HEK293T (cell line): ENCODE measurements at regions not wholly inside any gene's neighbourhood (a gene's known extent, or its start where the extent isn't known, plus 50 kb on each side); places are given as distances from the start of the nearest gene placed in this dataset.

Experiments used
- BHLHE40 ChIP-seq: fragments of 450-650 bp; IDR thresholded peaks from 2 replicates; pipeline ENCODE4 v1.6.1; 2016; ENCODE audit warnings: mild to moderate bottlenecking, moderate library complexity, borderline replicate concordance
- FOXA1 ChIP-seq: fragments of 450-650 bp; IDR thresholded peaks from 2 replicates; pipeline ENCODE4 v1.6.1; 2016; ENCODE audit warnings: mild to moderate bottlenecking
- FOXK2 ChIP-seq: fragments of 450-650 bp; IDR thresholded peaks from 2 replicates; pipeline ENCODE4 v1.6.1; 2016; ENCODE audit warnings: mild to moderate bottlenecking
- NFRKB ChIP-seq: fragments of 450-650 bp; IDR thresholded peaks from 2 replicates; pipeline ENCODE4 v1.6.1; 2016; ENCODE audit warnings: mild to moderate bottlenecking, moderate library complexity
- SP1 ChIP-seq: fragments of 450-650 bp; IDR thresholded peaks from 2 replicates; pipeline ENCODE4 v1.6.1; 2017
- SUZ12 ChIP-seq: fragments of 450-650 bp; IDR thresholded peaks from 2 replicates; pipeline ENCODE4 v1.6.1; 2016; ENCODE audit warnings: mild to moderate bottlenecking
- TARDBP ChIP-seq: fragments of 450-650 bp; IDR thresholded peaks from 2 replicates; pipeline ENCODE4 v1.6.1; 2016
- ZNF384 ChIP-seq: fragments of 450-650 bp; IDR thresholded peaks from 2 replicates; pipeline ENCODE4 v1.6.1; 2016

DNA sequence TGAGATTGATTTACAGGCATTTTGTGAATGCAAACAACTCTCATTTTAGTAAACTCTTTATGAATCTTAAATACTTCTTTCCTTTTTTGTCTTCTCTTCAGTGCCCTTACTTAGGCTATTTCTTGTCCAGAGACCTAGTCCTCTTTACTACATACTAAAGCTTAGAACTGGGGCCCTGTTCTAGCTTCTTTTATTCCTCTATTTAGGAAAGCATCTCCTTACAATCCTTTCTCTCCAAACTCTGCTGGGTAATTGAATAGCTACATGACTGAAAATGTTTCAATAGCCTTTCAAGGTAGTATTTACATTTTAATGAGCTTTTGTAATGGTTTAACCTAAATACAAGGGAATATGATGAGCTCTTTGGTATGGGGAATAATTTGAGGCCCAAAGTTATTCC is 1701.5 kb upstream of the TENM3 start:
- no peak for TF ChIP-seq FOXK2
- no peak for TF ChIP-seq SP1
- TF ChIP-seq NFRKB, result no peak
- no peak for TF ChIP-seq ZNF384
- TF ChIP-seq TARDBP, result no peak
- TF ChIP-seq BHLHE40, result no peak
- no peak for TF ChIP-seq FOXA1
- no peak for TF ChIP-seq SUZ12
